Iris pigment epithelial cell (primary cell): ENCODE measurements at regions not wholly inside any gene's neighbourhood (a gene's known extent, or its start where the extent isn't known, plus 50 kb on each side); places are given as distances from the start of the nearest gene placed in this dataset.
A peak's percentile ranks its signal among the peaks of the same experiment; 100 is the strongest.

ENCODE experiments used
- DNase-seq: peaks from one replicate; pipeline ENCODE4 v3.0.0-alpha.2; 2011; ENCODE audit warnings: low read depth

DNA sequence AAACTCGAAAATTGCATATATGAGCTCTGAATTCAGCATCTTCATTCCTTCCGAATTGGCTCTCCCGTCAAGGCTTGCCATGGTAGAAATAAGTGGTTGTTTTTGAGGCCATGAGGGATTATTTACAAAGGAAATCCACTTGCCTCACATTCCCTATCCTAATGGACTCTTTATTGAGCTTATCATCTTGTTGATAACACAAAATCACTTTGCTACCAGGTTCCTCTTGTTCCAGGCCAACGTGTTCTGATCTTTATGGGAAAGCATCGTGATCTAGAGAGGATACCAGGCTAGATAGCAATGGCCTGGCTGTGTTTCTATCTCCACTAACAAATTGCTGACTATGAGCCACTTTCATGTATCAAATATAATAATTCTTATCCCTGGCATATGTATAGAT is 811.7 kb downstream of the TLR4 start:
- no peak for DNase-seq

- no peak for DNase-seq
These were observed 817.1 kb downstream of the TLR4 start for GRCh38 chr9:118521261-118521660.

- DNase-seq, result peak; percentile 56
These were observed 818.2 kb downstream of the TLR4 start for GRCh38 chr9:118522093-118523028.

DNA sequence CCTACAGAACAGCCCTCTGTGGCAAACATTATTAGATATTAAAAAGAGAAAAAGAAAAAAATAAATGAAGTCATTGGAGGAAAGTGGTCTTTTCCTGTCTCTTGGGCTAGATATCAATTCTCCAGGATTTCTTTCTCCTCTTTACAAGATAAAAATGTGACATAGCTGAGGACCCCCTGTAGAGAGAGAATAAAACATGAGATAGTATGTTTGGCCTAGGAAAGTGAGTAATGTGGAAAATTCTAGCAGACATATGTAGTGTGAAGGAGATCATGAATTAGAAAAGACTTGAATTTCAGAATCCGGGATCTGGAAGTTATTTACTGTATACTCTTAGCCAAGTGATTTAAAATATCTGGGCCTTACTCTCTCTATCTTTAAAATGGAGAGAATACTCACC is 823.1 kb downstream of the TLR4 start:
- no peak for DNase-seq

DNA sequence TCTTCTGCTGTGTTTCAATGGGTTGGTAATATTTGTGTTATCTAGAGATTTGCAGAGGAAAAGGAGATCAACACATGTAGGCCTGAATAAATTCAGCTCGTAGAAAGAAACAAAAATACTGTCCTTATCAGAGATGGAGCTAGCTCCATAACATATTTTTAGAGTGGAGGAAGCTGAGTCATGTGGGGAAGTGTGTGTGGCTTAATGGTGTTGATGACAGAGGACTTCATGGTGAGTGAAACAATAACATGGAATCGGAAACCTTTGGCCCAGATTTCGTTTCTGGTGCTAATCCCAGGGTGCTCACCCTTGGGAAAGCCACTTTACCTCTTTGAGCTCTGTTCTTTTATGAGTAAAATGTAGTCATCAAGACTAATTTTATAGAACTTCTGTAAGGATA is 825.0 kb downstream of the TLR4 start:
- peak; percentile 21 for DNase-seq

GRCh38 chr9:118529624-118530214 is 825.5 kb downstream of the TLR4 start:
- DNase-seq, result no peak

GRCh38 chr9:118532592-118532991 is 828.4 kb downstream of the TLR4 start:
- DNase-seq, result no peak

DNA sequence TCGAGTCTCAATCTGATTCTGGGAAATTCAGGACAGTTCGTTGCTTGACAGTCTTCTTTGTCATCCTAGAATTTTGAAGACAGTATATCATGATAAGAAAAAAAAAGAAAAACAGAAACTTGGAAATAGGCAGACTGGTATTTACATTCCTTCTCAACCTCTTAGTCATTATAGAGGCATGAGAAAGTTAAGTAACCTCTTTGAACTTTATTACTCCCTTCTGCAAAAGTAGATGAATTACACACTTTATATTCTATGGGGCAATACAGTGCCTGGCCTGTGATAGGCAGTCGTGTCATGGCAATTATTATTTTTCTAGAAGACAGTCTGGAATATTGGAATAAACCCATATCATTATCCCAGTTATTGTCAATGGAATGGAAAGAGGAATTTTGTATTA is 828.9 kb downstream of the TLR4 start:
- DNase-seq, result peak; percentile 1

GRCh38 chr9:118533850-118534249 is 829.6 kb downstream of the TLR4 start:
- DNase-seq, result no peak

DNA sequence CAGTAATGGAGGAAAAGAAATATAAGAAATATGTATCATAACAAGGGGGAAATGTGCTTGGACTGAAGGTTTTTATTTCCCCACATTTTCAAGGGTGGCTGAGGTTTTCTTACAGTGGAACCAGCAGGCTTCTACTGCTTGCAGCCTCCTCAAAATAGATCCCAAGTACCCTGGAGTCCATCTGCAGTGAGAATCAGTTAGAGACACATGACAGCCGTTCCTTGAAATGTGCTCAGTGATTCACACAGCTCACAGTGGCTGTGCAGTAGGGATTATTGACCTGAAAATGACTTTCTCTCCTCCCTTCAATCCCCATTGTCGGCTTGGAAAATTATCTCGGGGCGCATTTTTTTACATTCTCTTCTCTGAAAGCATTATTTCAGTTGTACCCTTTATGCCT is 832.0 kb downstream of the TLR4 start:
- DNase-seq, result no peak

- DNase-seq, result no peak
These were observed 830.3 kb downstream of the BRINP1 start for GRCh38 chr9:118538959-118539358.

DNA sequence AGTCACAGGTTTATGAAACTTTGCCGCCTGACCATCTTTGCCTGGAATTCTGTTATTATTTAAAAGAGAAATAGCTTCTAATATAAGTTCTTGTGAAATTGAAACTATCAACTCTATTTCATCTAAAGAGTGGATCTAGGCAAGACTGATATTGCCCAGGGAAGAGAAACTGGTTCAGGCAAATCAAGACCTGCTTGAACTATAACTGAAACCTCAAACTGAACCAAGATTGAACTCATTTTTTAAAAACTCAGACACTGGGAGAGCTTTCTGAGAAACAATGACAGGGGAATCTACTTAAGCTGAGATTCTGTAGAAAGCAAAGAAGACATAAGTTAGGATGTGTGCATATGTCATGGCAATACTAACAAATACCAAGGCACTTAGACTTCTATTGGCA is 815.8 kb downstream of the BRINP1 start:
- DNase-seq, result no peak

GRCh38 chr9:118554987-118555386 is 814.2 kb downstream of the BRINP1 start:
- no peak for DNase-seq

GRCh38 chr9:118558026-118558425 is 811.2 kb downstream of the BRINP1 start:
- no peak for DNase-seq

GRCh38 chr9:118558891-118559290 is 810.3 kb downstream of the BRINP1 start:
- no peak for DNase-seq

GRCh38 chr9:118561051-118561450 is 808.2 kb downstream of the BRINP1 start:
- no peak for DNase-seq

DNA sequence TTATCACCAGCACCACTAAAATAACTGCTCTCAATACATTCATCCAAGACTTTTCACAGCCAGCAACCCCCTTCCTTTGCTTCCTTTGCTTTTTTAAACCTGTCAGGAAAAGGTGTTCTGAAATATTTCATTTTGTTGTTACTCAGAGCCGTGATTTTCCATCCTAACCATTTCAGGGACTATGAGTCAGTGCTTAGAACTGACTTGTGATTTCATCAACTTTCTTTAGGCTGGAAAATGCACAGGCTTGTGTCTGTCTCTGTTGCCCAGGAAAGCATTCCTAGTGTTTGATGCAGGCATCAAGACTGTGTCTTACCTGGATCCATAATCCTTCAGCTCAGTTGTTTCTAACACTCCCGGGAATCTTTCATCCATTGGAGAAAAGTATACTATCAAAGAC is 805.6 kb downstream of the BRINP1 start:
- peak; percentile 38 for DNase-seq

GRCh38 chr9:118567861-118568260 is 801.4 kb downstream of the BRINP1 start:
- DNase-seq, result peak; percentile 12

- no peak for DNase-seq
These were observed 800.5 kb downstream of the BRINP1 start for GRCh38 chr9:118568704-118569103.

GRCh38 chr9:118569148-118569547 is 800.1 kb downstream of the BRINP1 start:
- no peak for DNase-seq

- peak; percentile 38 for DNase-seq
These were observed 799.2 kb downstream of the BRINP1 start for GRCh38 chr9:118570066-118570465.

- DNase-seq, result peak; percentile 32
These were observed 793.7 kb downstream of the BRINP1 start for GRCh38 chr9:118575341-118576070.

GRCh38 chr9:118577121-118577520 is 792.1 kb downstream of the BRINP1 start:
- peak; percentile 73 for DNase-seq
